NOMO-1 treated with dmso at 0.1 percent for 144 hours (cell line): ENCODE measurements at regions not wholly inside any gene's neighbourhood (a gene's known extent, or its start where the extent isn't known, plus 50 kb on each side); places are given as distances from the start of the nearest gene placed in this dataset.

Experiments used
- DNase-seq: peaks from one replicate; lab custom pipeline; 2025; ENCODE audit not compliant: unreplicated experiment; lab: John Stamatoyannopoulos, UW

DNA sequence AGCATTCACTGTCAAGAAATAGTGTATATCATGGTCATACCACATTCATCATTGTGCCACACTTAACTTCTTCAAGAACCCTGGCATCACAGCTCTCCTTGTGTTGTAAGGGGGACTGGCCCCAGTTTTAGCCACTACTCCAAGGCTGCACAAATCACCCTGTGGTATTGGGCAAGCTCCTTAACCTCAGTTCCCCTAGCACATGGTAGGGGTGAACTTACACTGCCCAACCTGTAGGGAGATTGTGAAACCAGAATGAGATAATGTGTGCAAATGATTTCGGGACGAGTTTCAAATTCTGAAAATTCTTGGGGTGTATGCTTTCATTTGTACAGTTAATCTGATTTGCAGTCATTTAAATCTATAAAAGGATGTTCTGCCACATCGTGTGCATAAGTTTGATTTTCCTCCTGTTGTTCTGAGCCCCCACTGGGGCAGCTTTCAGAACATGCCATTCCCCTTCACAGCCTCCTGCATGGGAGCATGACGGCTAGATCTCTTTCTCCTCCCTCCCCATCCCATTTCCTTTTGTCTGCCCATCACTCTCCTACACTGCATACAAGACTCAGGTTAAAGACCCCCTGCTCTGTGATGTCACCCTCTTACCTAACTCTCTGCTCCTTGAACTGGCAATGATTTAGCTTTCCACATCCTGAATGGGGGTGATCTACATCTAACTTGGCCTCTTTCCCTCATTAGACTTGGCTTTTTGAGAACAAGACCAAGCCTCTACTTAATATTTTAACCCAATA is 290.3 kb downstream of the CHRM3 start:
- DNase-seq = no peak

DNA sequence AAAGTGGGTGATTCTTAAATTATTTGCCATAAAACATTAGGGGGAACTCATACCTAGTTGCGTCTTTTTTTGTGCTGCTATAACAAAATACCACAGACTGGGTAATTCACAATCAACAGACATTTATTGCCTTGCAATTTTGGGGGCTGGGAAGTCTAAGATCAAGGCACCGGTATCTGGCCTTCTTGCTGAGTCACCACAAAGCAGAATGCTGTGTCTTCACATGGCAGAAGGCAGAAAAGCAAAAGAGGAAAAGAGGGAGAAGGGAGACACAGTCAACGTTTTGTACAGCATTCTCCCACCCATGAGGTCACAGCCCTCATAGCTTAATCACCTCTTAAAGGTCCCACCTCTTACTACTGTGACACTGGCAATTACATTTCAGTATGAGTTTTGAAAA is 291.0 kb downstream of the CHRM3 start:
- no peak for DNase-seq

DNA sequence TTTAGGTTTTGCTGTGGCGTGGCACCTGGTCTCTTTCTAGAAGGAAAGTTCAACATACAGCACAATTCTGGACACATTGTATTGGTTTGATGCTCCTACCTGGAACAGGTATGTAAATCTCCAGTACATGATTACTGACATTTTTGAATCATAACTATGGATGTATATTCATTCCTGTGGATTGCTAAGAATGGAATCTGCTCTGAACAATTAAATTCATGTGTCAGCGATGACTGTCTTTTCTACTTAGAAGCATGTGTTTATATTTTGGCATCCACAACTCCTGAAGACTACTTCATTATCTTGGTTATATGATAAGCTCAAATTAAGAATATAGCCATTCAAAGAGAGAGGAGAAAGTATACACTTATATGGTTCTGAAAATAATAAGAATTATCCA is 291.8 kb downstream of the CHRM3 start:
- no peak for DNase-seq

DNA sequence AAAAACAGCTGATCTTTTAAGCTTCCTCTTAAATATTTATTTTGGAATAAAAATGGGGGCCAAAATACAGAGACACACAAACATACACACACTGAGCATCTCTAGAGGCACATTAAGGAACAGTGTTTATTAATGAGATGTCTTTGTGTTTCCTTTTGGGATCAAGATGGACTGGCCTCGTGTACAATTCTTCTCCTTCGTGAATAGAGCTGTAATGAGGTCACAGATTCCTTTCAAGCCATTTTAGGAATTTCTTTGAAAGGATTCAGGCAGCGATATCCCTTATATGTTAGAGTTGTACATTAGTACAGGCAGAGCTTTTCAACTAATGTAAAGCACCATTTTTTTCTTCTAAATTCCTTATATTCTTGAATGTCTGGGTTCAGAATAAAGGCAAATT is 295.7 kb downstream of the CHRM3 start:
- no peak for DNase-seq

DNA sequence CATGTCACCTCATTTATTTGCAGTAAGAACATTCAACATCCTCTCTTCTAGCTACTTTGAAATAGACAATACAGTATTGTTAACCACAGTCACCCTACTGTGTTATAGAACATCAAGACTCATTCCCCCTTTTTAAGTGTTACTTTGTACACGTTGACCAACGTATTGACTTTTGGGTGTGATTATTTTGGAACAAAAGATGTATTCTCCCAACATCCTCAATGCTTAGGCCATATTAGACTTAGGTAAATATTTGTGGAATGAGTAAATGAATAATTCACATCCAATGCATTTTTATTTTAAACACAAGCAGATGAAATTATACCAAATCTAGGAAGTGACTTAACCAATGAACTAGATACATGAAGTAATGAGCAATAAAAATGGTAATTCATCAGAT is 296.6 kb downstream of the CHRM3 start:
- no peak for DNase-seq

DNA sequence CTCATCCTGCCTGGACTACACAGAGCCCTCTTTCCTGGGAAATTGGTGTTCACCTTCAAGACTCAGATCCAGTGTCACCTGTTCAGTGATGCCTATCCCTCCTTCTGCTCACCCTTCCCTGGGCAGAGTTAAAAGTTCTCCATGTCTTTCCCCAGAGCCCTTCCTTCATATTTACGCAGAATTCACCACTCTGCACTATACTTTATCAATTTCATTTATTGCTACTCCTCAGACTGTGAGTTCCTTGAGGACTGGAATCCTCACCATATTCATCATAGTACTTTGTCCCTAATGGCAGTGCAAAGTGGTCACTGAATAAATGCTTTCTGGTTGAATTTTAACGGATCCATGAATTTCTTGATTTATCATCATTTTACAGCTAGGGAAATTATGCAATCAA is 300.0 kb downstream of the CHRM3 start:
- DNase-seq = no peak

DNA sequence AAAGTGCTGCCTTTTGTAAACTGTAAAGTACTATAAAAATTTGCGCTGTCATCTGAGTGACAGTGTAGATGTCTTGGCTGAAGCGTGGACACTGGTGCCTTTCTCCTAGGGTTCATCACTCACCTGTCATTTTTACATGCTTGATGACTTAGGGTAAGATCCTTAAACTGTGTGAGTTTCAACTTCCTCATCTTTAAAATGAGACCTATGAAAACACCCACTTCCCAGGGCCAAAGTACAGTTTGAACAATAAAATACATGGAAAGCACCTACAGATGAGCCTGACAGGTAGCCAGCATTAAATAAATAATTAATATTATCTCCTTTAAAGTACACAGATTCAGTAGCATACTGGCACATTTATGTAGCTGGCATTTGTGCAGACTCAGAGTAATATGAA is 309.9 kb downstream of the CHRM3 start:
- DNase-seq = no peak

DNA sequence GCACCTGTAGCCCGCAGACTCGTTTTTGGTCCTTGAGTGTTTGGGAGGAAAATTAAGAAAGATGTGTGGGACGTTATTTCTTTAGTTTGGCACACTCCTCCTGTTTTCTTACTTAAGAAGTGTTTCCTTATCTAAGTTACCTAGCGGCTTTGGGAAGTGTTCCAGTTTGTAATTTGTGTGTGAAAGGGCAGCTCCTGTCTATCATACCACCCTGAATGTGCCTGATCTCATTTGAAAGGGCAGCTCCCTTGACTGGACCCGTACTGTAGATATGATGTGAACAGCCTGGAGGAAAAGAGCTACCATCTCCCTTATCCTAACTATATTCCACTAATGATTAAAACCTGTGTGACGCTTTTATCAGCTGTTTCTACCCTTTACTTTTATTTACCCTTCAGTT is 314.3 kb downstream of the CHRM3 start:
- no peak for DNase-seq

DNA sequence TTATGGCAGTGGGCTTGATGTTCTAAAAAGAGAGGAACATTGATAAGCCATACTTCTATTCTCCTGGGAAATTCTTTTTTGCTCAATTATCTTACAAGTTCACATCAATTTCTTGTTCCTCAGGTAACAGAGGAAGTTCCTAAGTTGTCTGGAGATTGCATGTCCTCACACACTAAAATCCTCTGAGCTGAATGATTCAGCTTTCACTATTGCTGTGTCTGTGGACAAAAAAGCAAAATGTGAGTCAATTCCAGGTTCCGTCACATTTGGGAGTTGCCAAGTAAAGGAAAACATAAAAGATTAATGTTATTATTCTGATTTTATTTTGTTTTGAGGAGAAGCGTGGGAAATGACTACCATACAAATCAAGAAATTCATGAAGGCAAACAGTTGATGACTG is 316.7 kb downstream of the CHRM3 start:
- no peak for DNase-seq

DNA sequence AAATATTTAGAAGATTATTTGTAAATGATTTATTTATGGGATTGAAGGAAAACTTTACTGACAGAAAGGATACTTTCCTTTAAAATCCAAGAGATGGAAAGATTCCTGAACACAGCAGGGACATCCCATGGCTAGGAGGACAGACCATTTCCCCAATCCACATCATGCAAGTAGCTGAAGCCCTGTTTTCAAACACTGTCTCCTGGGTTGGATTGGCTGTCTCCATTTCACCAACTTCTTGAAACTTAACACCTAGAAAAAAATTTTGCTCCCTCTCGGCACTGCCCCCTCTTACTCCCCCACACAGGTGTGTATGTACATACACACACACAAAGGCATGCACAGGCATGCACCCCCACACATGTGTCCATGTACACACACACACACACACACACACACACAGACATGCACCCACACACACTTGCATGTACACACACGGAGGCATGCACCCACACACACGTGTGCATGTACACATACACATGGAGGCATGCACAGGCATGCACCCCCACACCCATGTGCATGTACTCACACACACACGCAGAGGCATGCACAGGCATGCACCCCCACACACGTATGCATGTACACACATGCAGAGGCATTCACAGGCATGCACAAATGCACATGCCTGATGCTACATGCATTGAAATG is 320.0 kb downstream of the CHRM3 start:
- DNase-seq = no peak

DNA sequence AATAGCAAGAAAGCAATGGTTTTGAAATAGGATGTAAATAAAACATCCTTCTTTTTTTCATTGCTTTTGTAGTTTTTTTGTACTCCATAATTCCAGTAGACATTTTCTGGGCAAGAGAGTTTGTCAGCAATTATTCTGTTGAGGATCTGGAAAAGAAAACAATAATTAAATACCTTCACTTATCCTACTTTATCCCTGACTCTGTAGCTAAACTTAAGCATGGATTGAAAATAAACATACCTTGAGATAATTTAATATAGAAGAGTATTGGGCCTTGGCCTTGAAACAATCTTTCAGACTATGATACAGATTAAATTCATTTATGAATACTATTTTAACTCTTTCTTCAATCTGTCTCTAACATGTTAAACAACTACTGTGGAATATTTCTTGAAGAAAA is 321.2 kb downstream of the CHRM3 start:
- no peak for DNase-seq

DNA sequence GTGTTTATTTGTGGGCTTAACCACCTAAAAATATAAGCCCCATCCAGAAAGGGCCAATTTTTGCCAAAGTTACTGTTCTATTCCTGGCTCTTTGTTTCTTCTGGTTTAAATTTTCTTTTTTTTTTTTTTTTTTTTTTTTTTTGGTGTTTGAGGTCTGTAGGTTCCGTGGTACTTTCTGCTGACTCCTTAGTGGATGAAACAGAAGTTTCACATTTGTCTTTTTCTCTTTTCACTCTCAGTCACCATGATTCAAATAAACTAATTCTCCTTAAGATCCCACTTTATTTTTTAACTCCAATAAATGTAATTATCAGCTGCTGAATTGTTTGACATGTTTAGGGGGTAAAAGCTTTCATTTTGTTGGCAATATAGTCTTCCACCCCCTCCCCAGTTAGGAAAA is 322.3 kb downstream of the CHRM3 start:
- DNase-seq = no peak

DNA sequence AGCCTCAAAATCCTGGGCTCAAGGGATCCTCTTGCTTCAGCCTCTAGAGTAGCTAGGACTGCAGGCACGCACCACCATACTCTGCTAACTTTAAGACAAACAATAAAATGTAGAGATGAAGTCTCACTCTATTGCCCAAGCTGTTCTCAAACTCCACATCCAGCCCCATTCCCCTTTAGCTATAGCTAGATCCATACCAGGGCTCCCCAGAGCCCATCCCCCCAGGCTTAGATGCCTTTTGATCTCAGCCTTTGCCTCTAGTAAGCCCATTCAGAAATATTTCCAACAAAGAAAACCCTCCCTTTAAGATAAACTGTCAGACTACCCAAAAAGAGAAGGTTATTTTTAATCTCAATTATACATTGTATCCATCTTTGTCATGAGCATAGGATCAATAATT is 325.4 kb downstream of the CHRM3 start:
- no peak for DNase-seq

DNA sequence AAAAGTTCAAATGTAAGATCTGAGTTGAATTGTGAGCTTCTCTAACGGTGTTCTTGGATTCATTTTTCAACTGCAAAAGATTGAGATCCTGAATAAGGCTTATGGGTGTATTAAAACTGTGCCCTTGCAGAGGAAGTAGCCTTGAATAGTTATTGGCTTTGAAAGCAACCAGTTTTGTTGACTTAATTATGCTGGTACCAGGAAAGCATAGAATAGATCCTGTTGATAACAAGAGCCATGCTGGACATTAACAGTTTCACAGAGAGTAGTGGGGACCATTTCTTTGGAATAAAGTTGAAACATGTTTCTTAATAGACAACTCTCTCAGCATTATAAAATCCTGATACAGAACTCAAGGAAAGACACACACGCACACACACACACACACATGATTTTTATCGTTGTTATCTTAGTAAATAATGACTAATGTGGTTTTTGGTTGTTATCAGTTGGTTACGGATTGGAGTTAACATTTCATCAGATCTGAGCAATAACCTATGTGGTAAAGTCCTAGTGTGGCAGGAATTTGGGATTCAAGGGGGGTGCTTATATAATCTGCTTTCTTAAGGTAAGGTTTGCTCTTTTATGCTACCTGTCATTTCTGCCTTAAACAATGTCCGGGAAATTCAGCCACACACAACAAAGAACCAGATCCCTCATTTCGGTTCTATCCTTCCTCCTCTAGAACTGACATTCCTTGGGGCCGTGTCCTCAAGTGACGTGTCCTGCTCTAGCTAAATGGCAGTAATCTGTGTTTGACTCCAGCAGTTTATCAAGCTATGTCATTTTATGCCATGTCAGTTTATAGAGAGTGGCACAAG is 330.9 kb downstream of the CHRM3 start:
- DNase-seq = no peak

DNA sequence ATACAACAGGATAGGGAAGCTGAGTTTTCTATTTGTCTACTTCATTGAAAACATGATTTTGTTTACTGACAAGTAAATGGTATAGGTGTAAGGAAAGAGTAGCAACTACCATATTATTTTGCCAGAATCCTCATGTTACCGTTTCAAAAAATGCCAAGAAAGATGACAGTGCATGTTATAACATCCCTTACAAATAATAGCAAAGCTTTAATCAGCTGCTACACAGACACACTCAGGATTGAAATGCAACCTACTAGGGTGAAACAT is 331.5 kb downstream of the CHRM3 start:
- no peak for DNase-seq

DNA sequence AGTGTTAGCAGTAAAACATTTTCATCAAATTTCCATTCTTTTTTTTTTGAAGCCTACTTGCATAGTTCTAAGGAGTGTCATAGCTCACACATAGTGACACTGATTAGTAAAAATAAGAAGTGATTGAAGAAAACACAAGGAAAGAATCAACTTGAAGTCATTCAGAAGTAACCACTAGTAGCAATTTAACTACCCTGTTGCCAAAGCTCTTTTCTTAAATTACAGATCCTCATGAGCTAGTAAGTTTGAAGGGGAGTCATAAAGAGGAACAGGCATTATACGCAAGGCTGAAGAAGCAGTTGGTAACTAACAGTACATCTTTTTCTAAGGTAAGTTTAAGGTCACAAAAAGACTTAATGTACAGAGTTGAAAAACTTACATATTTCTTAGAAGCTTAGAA is 332.2 kb downstream of the CHRM3 start:
- no peak for DNase-seq

DNA sequence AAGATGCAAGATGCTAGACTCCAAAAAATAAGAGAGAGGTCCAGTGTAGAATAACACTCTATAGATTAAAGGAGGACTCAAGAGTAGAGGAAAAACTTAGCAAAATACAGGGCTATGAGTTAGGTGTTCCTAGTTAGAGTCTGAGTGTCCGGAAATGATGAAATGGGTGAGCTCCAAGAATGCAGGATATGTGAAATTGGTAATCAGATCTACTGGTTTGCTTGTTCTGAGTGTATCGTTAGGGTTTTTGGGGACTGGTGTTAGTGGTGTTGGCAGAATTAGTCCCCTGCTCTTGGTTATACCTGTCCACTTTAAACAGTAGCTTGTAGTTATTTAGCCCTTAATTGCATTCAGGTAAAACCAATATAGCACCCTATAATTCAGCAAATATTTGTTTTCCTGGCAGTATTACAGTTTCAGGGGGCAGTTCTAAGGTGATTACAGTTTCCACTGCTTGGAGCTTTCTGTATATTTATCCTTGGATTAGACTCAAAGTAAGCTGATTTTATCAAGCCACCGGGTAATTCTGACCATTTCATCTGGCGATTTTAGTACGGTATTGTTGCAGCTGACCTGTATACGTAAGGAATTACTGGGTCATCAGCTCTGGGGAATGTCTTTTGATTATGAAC is 332.7 kb downstream of the CHRM3 start:
- no peak for DNase-seq

DNA sequence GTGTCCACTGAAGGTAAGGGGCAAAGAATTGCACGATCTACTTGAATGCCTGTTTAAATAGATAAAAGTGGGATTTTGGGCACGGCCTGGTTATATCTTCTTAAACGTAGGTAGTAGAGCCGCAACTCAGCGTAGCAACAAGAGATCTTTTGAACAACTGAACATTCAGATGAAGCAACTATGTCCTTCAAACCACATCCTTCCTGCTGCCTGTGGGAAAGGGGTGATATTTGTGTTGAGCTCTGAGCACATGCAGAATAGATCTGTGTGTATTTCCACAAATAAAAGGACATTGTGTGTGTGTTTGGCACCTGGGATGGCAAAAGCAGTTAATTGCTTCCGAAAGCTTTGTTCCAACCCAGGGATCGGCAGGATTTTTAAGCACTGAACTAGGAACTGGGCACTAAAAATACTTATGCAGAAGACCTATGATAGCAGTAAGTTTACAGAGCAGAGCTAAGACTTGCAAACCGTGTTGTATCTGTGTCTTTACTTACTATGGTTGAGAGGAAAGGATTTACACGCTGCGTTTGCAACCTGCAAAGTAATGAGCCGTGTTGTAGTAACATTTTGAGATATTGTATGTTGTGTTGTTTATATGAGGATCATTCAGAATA is 333.4 kb downstream of the CHRM3 start:
- peak; percentile 1 for DNase-seq

DNA sequence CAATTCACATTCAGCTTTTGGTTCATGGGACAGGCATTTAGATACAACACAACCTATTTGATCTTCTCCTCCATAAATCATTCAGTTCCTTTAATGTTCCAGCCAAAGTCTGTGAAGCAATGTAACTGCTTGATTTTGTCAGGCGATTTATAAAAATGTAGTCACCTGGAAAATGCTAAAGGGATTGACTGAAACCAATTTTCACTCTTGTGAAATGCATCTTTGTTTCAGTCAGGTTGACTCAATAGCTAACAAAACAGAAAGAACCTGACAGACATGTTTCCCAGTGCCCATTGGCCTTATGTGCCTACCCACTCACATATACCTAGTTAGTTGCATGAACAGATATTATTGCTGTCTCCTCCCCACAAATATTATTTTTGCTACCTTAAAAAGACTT is 335.7 kb downstream of the CHRM3 start:
- no peak for DNase-seq

DNA sequence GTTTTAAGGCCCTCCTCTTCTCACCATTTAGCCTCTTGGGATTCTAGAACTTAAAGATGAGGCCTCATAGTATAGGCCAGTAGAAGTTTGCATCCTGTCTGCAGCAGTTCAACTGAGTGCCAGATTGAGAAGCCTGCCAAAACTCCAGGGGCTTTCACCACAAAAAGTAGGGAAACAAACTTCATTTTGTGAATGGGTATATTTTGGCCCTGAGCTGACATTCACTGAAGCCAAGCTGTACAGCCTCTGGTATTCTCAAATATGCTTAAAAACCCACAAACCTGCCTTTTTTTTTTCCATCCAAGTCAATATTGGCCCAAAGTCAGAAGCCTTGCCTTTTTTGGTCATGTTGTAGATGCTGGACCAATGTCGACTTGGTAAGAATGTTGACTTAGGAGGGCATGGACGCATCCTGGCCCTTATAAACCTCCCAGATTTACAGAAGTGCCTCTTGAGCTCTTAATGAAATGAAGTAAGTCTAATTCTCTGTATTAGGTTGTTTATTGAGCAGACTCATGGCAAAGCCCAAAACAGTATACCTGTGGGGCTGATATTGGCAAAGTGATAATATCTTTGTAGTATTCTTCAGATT is 337.5 kb downstream of the CHRM3 start:
- DNase-seq = no peak

DNA sequence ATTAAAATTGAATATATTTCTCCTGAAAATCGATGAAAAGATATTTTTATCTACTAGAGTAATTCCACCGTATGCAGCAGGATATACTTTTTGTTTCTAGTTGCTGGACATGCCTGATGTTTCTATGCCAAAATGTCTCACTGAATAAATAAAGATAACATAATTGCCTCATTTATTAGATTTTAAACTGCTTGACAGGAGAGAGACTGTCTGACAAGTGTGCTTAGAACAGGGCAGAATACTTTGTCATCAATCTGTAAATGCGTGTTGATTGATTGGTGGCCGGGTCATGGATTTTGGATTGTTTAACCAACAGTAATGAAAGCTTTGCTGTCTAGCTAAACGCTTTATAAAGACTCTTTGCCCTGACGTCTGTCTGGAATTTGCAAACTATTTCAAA is 339.0 kb downstream of the CHRM3 start:
- DNase-seq = no peak
